HCT116 (cell line): ENCODE measurements at regions not wholly inside any gene's neighbourhood (a gene's known extent, or its start where the extent isn't known, plus 50 kb on each side); places are given as distances from the start of the nearest gene placed in this dataset.

Experiments used
- ATAC-seq: fragments of 200-7000 bp; cut with Tn5 transposase; 2 replicates; pipeline ENCODE4 v1.9.1; 2020; ENCODE audit warnings: mild to moderate bottlenecking, moderate library complexity
- BruUV-seq: library from RNA; stranded (reverse); fragments of 400-500 nt; replicated peaks from 2 replicates; lab custom pipeline; 2021; lab: Mats Ljungman, UMichigan
- CTCF ChIA-PET: fragments of 300-600 bp; sonication (Branson Sonifier 250); formaldehyde crosslinking; loops from one replicate; lab custom pipeline; 2021; ENCODE audit warnings: antibody characterized with exemption; lab: Charles Lee
- POLR2A ChIA-PET: fragments of 300-600, 350-600 bp; sonication (Branson Sonifier 250); formaldehyde crosslinking; loops from one replicate; lab custom pipeline; 2021; ENCODE audit warnings: antibody characterized with exemption; lab: Charles Lee
- RAD21 ChIA-PET, 2 experiments: fragments of 300-600 bp; sonication (Branson Sonifier 250); formaldehyde crosslinking; loops; one replicate each; lab custom pipeline; 2023; ENCODE audit warnings: low total read pairs in 2 of 2; ENCODE audit not compliant: uncharacterized antibody in 2 of 2, unreplicated experiment in 2 of 2, low non-redundant PET in 1 of 2; lab: Charles Lee
- DNase-seq: peaks from one replicate; pipeline ENCODE4 v3.0.0-alpha.2; 2010; ENCODE audit warnings: low read depth, low spot score
- H2AFZ ChIP-seq: fragments of 200-600 bp; shearing (Covaris generic), sonication (generic); 2 replicates; pipeline ENCODE4 v1.6.1; 2017; ENCODE audit warnings: low read depth, mixed run types, mixed read lengths, antibody characterized with exemption, low read length; ENCODE audit not compliant: poor library complexity, severe bottlenecking
- H3K27ac ChIP-seq: 2 replicates; pipeline ENCODE4 v1.5.1; 2012; ENCODE audit warnings: low read depth, low read length
- H3K27me3 ChIP-seq: fragments of 200-600 bp; sonication (generic); 2 replicates; pipeline ENCODE4 v1.6.1; 2016; ENCODE audit warnings: mixed run types, low read length, mixed read lengths; ENCODE audit not compliant: insufficient read depth
- H3K36me3 ChIP-seq, 2 experiments: fragments of 200-500 bp in 1 of 2; fragments of 200-600 bp in 1 of 2; sonication (Bioruptor generic) in 1 of 2; sonication (generic) in 1 of 2; 2 replicates each; pipeline versions ENCODE4 v1.5.1 to v1.6.1; 2014 to 2016; ENCODE audit warnings: low read length in 2 of 2, inconsistent platforms in 1 of 2, mixed read lengths in 1 of 2, mixed run types in 1 of 2; ENCODE audit not compliant: insufficient read depth in 2 of 2, control insufficient read depth in 1 of 2
- H3K4me1 ChIP-seq, 2 experiments: fragments of 200-600 bp in 1 of 2; sonication (generic) in 1 of 2; 2 replicates each; pipeline versions ENCODE4 v1.5.1 to v1.6.1; 2012 to 2017; ENCODE audit warnings: low read length in 2 of 2, inconsistent platforms in 1 of 2, mild to moderate bottlenecking in 1 of 2, mixed read lengths in 1 of 2, mixed run types in 1 of 2, moderate library complexity in 1 of 2; ENCODE audit not compliant: insufficient read depth in 2 of 2, control insufficient read depth in 1 of 2
- H3K4me2 ChIP-seq: fragments of 200-600 bp; sonication (generic); 2 replicates; pipeline ENCODE4 v1.6.1; 2017; ENCODE audit warnings: mixed run types, low read length, mixed read lengths
- H3K4me3 ChIP-seq, 2 experiments: fragments of 200-600 bp in 1 of 2; sonication (generic) in 1 of 2; replicated peaks in 1 of 2; 2 replicates each; pipeline ENCODE4 v1.5.1; 2011 to 2016; ENCODE audit warnings: low read length in 2 of 2, control low read depth in 1 of 2, low read depth in 1 of 2, mild to moderate bottlenecking in 1 of 2, mixed read lengths in 1 of 2, mixed run types in 1 of 2
- H3K79me2 ChIP-seq: fragments of 200-600 bp; sonication (generic); 2 replicates; pipeline ENCODE4 v1.6.1; 2017; ENCODE audit warnings: mild to moderate bottlenecking, mixed run types, low read length, moderate library complexity, mixed read lengths; ENCODE audit not compliant: insufficient read depth
- H3K9ac ChIP-seq: fragments of 200-600 bp; sonication (generic); 2 replicates; pipeline ENCODE4 v1.6.1; 2016; ENCODE audit warnings: low read length, mixed read lengths
- H3K9me2 ChIP-seq: fragments of 200-600 bp; sonication (generic), shearing (Covaris generic); 2 replicates; pipeline ENCODE4 v1.6.1; 2017; ENCODE audit warnings: mixed run types, mild to moderate bottlenecking, moderate library complexity; ENCODE audit not compliant: insufficient read depth
- H3K9me3 ChIP-seq, 2 experiments: fragments of 200-500 bp in 1 of 2; fragments of 200-600 bp in 1 of 2; sonication (Bioruptor generic) in 1 of 2; sonication (generic) in 1 of 2; 2 replicates each; pipeline ENCODE4 v1.6.1; 2014 to 2017; ENCODE audit warnings: low read length in 2 of 2, mixed read lengths in 2 of 2, inconsistent platforms in 1 of 2, low read depth in 1 of 2, mild to moderate bottlenecking in 1 of 2, mixed run types in 1 of 2, moderate library complexity in 1 of 2; ENCODE audit not compliant: control insufficient read depth in 1 of 2, insufficient read depth in 1 of 2
- H4K20me1 ChIP-seq: fragments of 200-600 bp; sonication (generic), shearing (Covaris generic); 2 replicates; pipeline ENCODE4 v1.6.1; 2017; ENCODE audit warnings: mixed run types, mild to moderate bottlenecking, moderate library complexity; ENCODE audit not compliant: insufficient read depth
- CBX3 ChIP-seq: IDR thresholded peaks from 2 replicates; pipeline ENCODE4 v1.6.1; 2012; ENCODE audit warnings: low read depth
- EZH2phosphoT487 ChIP-seq: fragments of 200-600 bp; IDR thresholded peaks from 2 replicates; pipeline ENCODE4 v1.6.1; 2018; ENCODE audit warnings: antibody characterized with exemption, borderline replicate concordance
- SIN3A ChIP-seq: IDR thresholded peaks from 2 replicates; pipeline ENCODE4 v1.6.1; 2012; ENCODE audit warnings: low read depth
- intact Hi-C: fragments of 100-400 bp; cut with micrococcal nuclease; formaldehyde crosslinking; loops from 2 replicates; pipeline ENCODE4 v1.10.0; 2022
- TF ChIP-seq, protein P1 (sequence below): IDR thresholded peaks from 2 replicates; pipeline ENCODE4 v1.6.1; 2012
- TF ChIP-seq, protein P2 (sequence below): IDR thresholded peaks from 2 replicates; pipeline ENCODE4 v1.6.1; 2011; ENCODE audit warnings: mild to moderate bottlenecking, low read length, moderate library complexity; ENCODE audit not compliant: insufficient replicate concordance; ENCODE audit errors: extremely low read depth
- TF ChIP-seq, protein P3 (sequence below): IDR thresholded peaks from 2 replicates; pipeline ENCODE4 v1.6.1; 2012; ENCODE audit warnings: low read depth

DNA sequence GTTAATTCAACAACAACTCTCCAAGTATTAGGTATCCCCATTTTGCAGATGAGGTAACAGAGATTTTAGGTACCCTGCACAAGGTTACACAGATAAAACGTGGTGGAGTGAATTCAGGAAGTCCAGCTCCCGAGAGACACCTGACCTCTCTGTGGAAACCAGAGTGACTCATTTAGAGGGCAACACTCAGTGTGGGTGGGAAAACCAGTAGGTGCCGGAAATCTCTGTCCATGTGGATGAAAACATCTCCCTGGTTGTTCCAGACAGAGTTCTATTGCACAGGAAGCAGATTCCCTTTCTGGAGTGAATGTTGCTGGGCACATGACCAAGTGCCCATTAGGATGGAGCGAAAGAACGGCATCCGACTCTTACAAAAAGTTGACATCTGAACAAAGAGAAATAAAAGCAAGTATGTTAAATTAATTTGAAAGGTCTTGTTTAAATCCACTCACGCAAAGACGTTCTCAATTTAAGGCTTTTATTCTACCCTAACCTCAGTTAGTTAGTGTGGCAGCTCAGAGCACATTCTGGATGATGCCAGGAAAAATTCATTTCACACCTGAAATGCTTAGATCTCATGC lies 391.9 kb upstream of the WWC1 start:
- no peak for DNase-seq
- no TSS peak for BruUV-seq
- H4K20me1 ChIP-seq: no peaks in the 10 kb centered on the region
- POLR2A ChIA-PET: no interaction called here
- ATAC-seq: no peak
- no peak overlapping the region for H3K9ac ChIP-seq
- intact Hi-C loops: no loop called here
- no peak overlapping the region for H3K4me3 ChIP-seq
- H3K36me3 ChIP-seq: no peaks in the 10 kb centered on the region
- CTCF ChIA-PET: no interaction called here
- H3K79me2 ChIP-seq: no peaks in the 10 kb centered on the region
- peaks cover 30% of the 10 kb centered on the region for H3K27me3 ChIP-seq
- RAD21 ChIA-PET: no interaction called here
- H3K4me1 ChIP-seq: no peaks in the 10 kb centered on the region
- no peak overlapping the region for H3K27ac ChIP-seq
- TF ChIP-seq EZH2phosphoT487 (no peak), SIN3A (no peak), CBX3 (no peak)
- TF ChIP-seq, protein P1, sequence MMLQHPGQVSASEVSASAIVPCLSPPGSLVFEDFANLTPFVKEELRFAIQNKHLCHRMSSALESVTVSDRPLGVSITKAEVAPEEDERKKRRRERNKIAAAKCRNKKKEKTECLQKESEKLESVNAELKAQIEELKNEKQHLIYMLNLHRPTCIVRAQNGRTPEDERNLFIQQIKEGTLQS: no peak
- TF ChIP-seq, protein P2, sequence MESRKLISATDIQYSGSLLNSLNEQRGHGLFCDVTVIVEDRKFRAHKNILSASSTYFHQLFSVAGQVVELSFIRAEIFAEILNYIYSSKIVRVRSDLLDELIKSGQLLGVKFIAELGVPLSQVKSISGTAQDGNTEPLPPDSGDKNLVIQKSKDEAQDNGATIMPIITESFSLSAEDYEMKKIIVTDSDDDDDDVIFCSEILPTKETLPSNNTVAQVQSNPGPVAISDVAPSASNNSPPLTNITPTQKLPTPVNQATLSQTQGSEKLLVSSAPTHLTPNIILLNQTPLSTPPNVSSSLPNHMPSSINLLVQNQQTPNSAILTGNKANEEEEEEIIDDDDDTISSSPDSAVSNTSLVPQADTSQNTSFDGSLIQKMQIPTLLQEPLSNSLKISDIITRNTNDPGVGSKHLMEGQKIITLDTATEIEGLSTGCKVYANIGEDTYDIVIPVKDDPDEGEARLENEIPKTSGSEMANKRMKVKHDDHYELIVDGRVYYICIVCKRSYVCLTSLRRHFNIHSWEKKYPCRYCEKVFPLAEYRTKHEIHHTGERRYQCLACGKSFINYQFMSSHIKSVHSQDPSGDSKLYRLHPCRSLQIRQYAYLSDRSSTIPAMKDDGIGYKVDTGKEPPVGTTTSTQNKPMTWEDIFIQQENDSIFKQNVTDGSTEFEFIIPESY: no peak
- TF ChIP-seq, protein P3, sequence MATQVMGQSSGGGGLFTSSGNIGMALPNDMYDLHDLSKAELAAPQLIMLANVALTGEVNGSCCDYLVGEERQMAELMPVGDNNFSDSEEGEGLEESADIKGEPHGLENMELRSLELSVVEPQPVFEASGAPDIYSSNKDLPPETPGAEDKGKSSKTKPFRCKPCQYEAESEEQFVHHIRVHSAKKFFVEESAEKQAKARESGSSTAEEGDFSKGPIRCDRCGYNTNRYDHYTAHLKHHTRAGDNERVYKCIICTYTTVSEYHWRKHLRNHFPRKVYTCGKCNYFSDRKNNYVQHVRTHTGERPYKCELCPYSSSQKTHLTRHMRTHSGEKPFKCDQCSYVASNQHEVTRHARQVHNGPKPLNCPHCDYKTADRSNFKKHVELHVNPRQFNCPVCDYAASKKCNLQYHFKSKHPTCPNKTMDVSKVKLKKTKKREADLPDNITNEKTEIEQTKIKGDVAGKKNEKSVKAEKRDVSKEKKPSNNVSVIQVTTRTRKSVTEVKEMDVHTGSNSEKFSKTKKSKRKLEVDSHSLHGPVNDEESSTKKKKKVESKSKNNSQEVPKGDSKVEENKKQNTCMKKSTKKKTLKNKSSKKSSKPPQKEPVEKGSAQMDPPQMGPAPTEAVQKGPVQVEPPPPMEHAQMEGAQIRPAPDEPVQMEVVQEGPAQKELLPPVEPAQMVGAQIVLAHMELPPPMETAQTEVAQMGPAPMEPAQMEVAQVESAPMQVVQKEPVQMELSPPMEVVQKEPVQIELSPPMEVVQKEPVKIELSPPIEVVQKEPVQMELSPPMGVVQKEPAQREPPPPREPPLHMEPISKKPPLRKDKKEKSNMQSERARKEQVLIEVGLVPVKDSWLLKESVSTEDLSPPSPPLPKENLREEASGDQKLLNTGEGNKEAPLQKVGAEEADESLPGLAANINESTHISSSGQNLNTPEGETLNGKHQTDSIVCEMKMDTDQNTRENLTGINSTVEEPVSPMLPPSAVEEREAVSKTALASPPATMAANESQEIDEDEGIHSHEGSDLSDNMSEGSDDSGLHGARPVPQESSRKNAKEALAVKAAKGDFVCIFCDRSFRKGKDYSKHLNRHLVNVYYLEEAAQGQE: no peak
- no peaks in the 10 kb centered on the region for H3K9me3 ChIP-seq
- no peaks in the 10 kb centered on the region for H3K9me2 ChIP-seq
- H3K4me2 ChIP-seq: no peak overlapping the region
- no peak overlapping the region for H2AFZ ChIP-seq
